OCI-LY7 (cell line): ENCODE measurements at regions not wholly inside any gene's neighbourhood (a gene's known extent, or its start where the extent isn't known, plus 50 kb on each side); places are given as distances from the start of the nearest gene placed in this dataset.

ENCODE experiments used
- BruUV-seq: library from RNA; stranded (reverse); fragments of 400-500 nt; replicated peaks from 2 replicates; lab custom pipeline; 2021; lab: Mats Ljungman, UMichigan
- CTCF ChIA-PET: fragments of 300-600 bp; sonication (Branson Sonifier 250); formaldehyde crosslinking; loops from one replicate; lab custom pipeline; 2022; ENCODE audit warnings: antibody characterized with exemption; ENCODE audit not compliant: unreplicated experiment; lab: Charles Lee
- POLR2A ChIA-PET: fragments of 300-600 bp; sonication (Branson Sonifier 250); formaldehyde crosslinking; loops from one replicate; lab custom pipeline; 2022; ENCODE audit warnings: antibody characterized with exemption; lab: Charles Lee
- DNase-seq: peaks from one replicate; pipeline ENCODE4 v3.0.0-alpha.2; 2015; ENCODE audit warnings: low spot score
- H2AFZ ChIP-seq: fragments of 200-600 bp; sonication (generic), shearing (Covaris generic); 2 replicates; pipeline ENCODE4 v1.6.1; 2014; ENCODE audit warnings: mild to moderate bottlenecking, antibody characterized with exemption, low read length, moderate library complexity
- H3K27ac ChIP-seq: fragments of 200-600 bp; sonication (generic); 2 replicates; pipeline ENCODE4 v1.5.1; 2014; ENCODE audit warnings: mixed run types, low read depth, mild to moderate bottlenecking, moderate library complexity, low read length, inconsistent platforms; ENCODE audit not compliant: poor library complexity, severe bottlenecking
- H3K36me3 ChIP-seq: fragments of 200-600 bp; sonication (generic); 2 replicates; pipeline ENCODE4 v1.6.1; 2014; ENCODE audit warnings: mild to moderate bottlenecking, antibody characterized with exemption, low read length, moderate library complexity, mixed read lengths; ENCODE audit not compliant: insufficient read depth
- H3K4me1 ChIP-seq: fragments of 200-600 bp; sonication (generic); 2 replicates; pipeline ENCODE4 v1.5.1; 2014; ENCODE audit warnings: mild to moderate bottlenecking, low read length; ENCODE audit not compliant: insufficient read depth, poor library complexity, severe bottlenecking
- H3K4me2 ChIP-seq: fragments of 200-600 bp; sonication (generic); 2 replicates; pipeline ENCODE4 v1.6.1; 2014; ENCODE audit warnings: mild to moderate bottlenecking, low read length
- H3K4me3 ChIP-seq: fragments of 200-600 bp; sonication (generic); 2 replicates; pipeline ENCODE4 v1.5.1; 2014; ENCODE audit warnings: mild to moderate bottlenecking, low read depth, low read length; ENCODE audit not compliant: poor library complexity, severe bottlenecking
- H3K79me2 ChIP-seq: fragments of 200-600 bp; sonication (generic); 2 replicates; pipeline ENCODE4 v1.6.1; 2016; ENCODE audit warnings: low read depth, mild to moderate bottlenecking, low read length, moderate library complexity, mixed read lengths; ENCODE audit not compliant: insufficient read depth
- H3K9me2 ChIP-seq: fragments of 200-600 bp; sonication (generic); 2 replicates; pipeline ENCODE4 v1.6.1; 2016; ENCODE audit warnings: mild to moderate bottlenecking, low read length, mixed read lengths; ENCODE audit not compliant: insufficient read depth
- H3K9me3 ChIP-seq: fragments of 200-600 bp; sonication (generic); 2 replicates; pipeline ENCODE4 v1.6.1; 2014; ENCODE audit warnings: mild to moderate bottlenecking, mixed run types, low read length, mixed read lengths
- H4K20me1 ChIP-seq: fragments of 200-600 bp; sonication (generic); 2 replicates; pipeline ENCODE4 v1.6.1; 2014; ENCODE audit warnings: mild to moderate bottlenecking, antibody characterized with exemption, low read length, moderate library complexity, mixed read lengths; ENCODE audit not compliant: insufficient read depth
- CTCF ChIP-seq: fragments of 200-600 bp; sonication (generic); conservative IDR thresholded peaks from 2 replicates; pipeline ENCODE4 v1.5.1; 2014; ENCODE audit warnings: mild to moderate bottlenecking, antibody characterized with exemption, low read length, moderate library complexity, mixed read lengths
- EZH2phosphoT487 ChIP-seq: fragments of 200-600 bp; sonication (generic); IDR thresholded peaks from 2 replicates; pipeline ENCODE4 v1.6.1; 2018; ENCODE audit warnings: low read depth, borderline replicate concordance, mild to moderate bottlenecking, mixed run types, antibody characterized with exemption, low read length, moderate library complexity, mixed read lengths
- intact Hi-C: fragments of 100-400 bp; cut with micrococcal nuclease; formaldehyde crosslinking; loops from one replicate; pipeline ENCODE4 v1.10.0; 2022; ENCODE audit not compliant: unreplicated experiment

GRCh38 chr20:7240490-7240889 lies 473.0 kb downstream of the BMP2 start:
- DNase-seq, result no peak
- no peak for TF ChIP-seq CTCF
- no peak for TF ChIP-seq EZH2phosphoT487
- ChIA-PET CTCF (no interaction called here), POLR2A (interaction anchor here (0.8 kb wide), 2 partner anchors 14 to 838 kb away, joined by 3 read pairs; no protein-coding TSS in a partner anchor)
- no peak overlapping the region for H3K27ac ChIP-seq
- H3K36me3 ChIP-seq, result no peaks in the 10 kb centered on the region
- intact Hi-C loops, result no loop called here
- BruUV-seq, result no TSS peak
- H3K4me1 ChIP-seq, result no peaks in the 10 kb centered on the region
- no peak overlapping the region for H2AFZ ChIP-seq
- H3K9me2 ChIP-seq, result no peaks in the 10 kb centered on the region
- H4K20me1 ChIP-seq, result no peaks in the 10 kb centered on the region
- no peaks in the 10 kb centered on the region for H3K9me3 ChIP-seq
- no peak overlapping the region for H3K4me2 ChIP-seq
- H3K4me3 ChIP-seq, result no peak overlapping the region
- H3K79me2 ChIP-seq, result no peaks in the 10 kb centered on the region

GRCh38 chr20:7248281-7249201 lies 481.1 kb downstream of the BMP2 start:
- ChIA-PET CTCF (no interaction called here), POLR2A (no interaction called here)
- H3K36me3 ChIP-seq, result no peaks in the 10 kb centered on the region
- H4K20me1 ChIP-seq, result no peaks in the 10 kb centered on the region
- no peak overlapping the region for H3K4me2 ChIP-seq
- H3K4me1 ChIP-seq, result no peaks in the 10 kb centered on the region
- H2AFZ ChIP-seq, result no peak overlapping the region
- TF ChIP-seq CTCF (no peak), EZH2phosphoT487 (no peak)
- H3K9me3 ChIP-seq, result no peaks in the 10 kb centered on the region
- H3K27ac ChIP-seq, result no peak overlapping the region
- H3K9me2 ChIP-seq, result no peaks in the 10 kb centered on the region
- no peaks in the 10 kb centered on the region for H3K79me2 ChIP-seq
- no peak overlapping the region for H3K4me3 ChIP-seq
- intact Hi-C loops, result no loop called here
- no TSS peak for BruUV-seq
- DNase-seq, result no peak

- ChIA-PET POLR2A (no interaction called here), CTCF (no interaction called here)
- H3K4me2 ChIP-seq, result no peak overlapping the region
- intact Hi-C loops, result no loop called here
- TF ChIP-seq CTCF (no peak), EZH2phosphoT487 (no peak)
- no peaks in the 10 kb centered on the region for H4K20me1 ChIP-seq
- no peaks in the 10 kb centered on the region for H3K9me3 ChIP-seq
- no peak overlapping the region for H2AFZ ChIP-seq
- no peak overlapping the region for H3K27ac ChIP-seq
- H3K79me2 ChIP-seq, result no peaks in the 10 kb centered on the region
- H3K4me3 ChIP-seq, result no peak overlapping the region
- no peaks in the 10 kb centered on the region for H3K36me3 ChIP-seq
- DNase-seq, result no peak
- BruUV-seq, result no TSS peak
- H3K4me1 ChIP-seq, result no peaks in the 10 kb centered on the region
- H3K9me2 ChIP-seq, result no peaks in the 10 kb centered on the region
Observed at GRCh38 chr20:7250337-7250736, 482.9 kb downstream of the BMP2 start.
